SK-N-SH treated with all-trans-retinoic acid at 6 μM for 48 hours (cell line): ENCODE measurements at regions not wholly inside any gene's neighbourhood (a gene's known extent, or its start where the extent isn't known, plus 50 kb on each side); places are given as distances from the start of the nearest gene placed in this dataset.

Source experiments
- ATAC-seq: fragments of 200-7000 bp; cut with Tn5 transposase; 3 replicates; pipeline ENCODE4 v1.9.1; 2020; ENCODE audit warnings: mild to moderate bottlenecking, moderate library complexity
- ARNTL ChIP-seq: fragments of 450-650 bp; formaldehyde crosslinking; IDR thresholded peaks from 2 replicates; pipeline ENCODE4 v1.5.0; 2020; ENCODE audit warnings: low read depth, mild to moderate bottlenecking, moderate library complexity, borderline replicate concordance
- CSDC2 ChIP-seq: fragments of 250-450 bp; sonication (Bioruptor Pico); IDR thresholded peaks from 2 replicates; pipeline ENCODE4 v1.5.0; 2020; ENCODE audit warnings: mild to moderate bottlenecking, moderate library complexity
- ESRRG ChIP-seq: fragments of 250-450 bp; sonication (Bioruptor Pico); IDR thresholded peaks from 2 replicates; pipeline ENCODE4 v1.6.1; 2021; ENCODE audit warnings: mild to moderate bottlenecking
- OSR1 ChIP-seq: fragments of 250-450 bp; sonication (Bioruptor Pico); IDR thresholded peaks from 2 replicates; pipeline ENCODE4 v1.8.0; 2022; ENCODE audit warnings: moderate library complexity, mild to moderate bottlenecking, inconsistent platforms
- POU6F1 ChIP-seq: fragments of 250-450 bp; sonication (Bioruptor Pico); IDR thresholded peaks from 2 replicates; pipeline ENCODE4 v1.8.0; 2021; ENCODE audit warnings: low read depth, mild to moderate bottlenecking, moderate library complexity, borderline replicate concordance
- PPARA ChIP-seq: fragments of 250-450 bp; sonication (Bioruptor Pico); IDR thresholded peaks from 2 replicates; pipeline ENCODE4 v1.5.0; 2020; ENCODE audit warnings: mild to moderate bottlenecking, borderline replicate concordance
- RARB ChIP-seq: fragments of 250-450 bp; sonication (Bioruptor Pico); IDR thresholded peaks from 2 replicates; pipeline ENCODE4 v1.8.0; 2021; ENCODE audit warnings: mild to moderate bottlenecking, moderate library complexity
- SNAI2 ChIP-seq: fragments of 250-450 bp; sonication (Bioruptor Pico); IDR thresholded peaks from 2 replicates; pipeline ENCODE4 v1.5.0; 2020; ENCODE audit warnings: mild to moderate bottlenecking, moderate library complexity
- TCF4 ChIP-seq: fragments of 250-450 bp; sonication (Bioruptor Pico); IDR thresholded peaks from 2 replicates; pipeline ENCODE4 v1.8.0; 2021; ENCODE audit warnings: mild to moderate bottlenecking, moderate library complexity, borderline replicate concordance
- TOX ChIP-seq: fragments of 250-450 bp; sonication (Bioruptor Pico); IDR thresholded peaks from 2 replicates; pipeline ENCODE4 v1.8.0; 2021; ENCODE audit warnings: mild to moderate bottlenecking, moderate library complexity, borderline replicate concordance
- TSHZ2 ChIP-seq: fragments of 250-450 bp; sonication (Bioruptor Pico); IDR thresholded peaks from 2 replicates; pipeline ENCODE4 v1.5.0; 2020; ENCODE audit warnings: mild to moderate bottlenecking, moderate library complexity
- ZC3H10 ChIP-seq: fragments of 250-450 bp; sonication (Bioruptor Pico); IDR thresholded peaks from 2 replicates; pipeline ENCODE4 v1.5.1; 2021; ENCODE audit warnings: mild to moderate bottlenecking, moderate library complexity
- ZFP3 ChIP-seq: fragments of 250-450 bp; sonication (Bioruptor Pico); IDR thresholded peaks from 2 replicates; pipeline ENCODE4 v1.5.0; 2020; ENCODE audit warnings: mild to moderate bottlenecking, moderate library complexity
- ZFP30 ChIP-seq: fragments of 450-650 bp; formaldehyde crosslinking; IDR thresholded peaks from 2 replicates; pipeline ENCODE4 v1.5.0; 2022; ENCODE audit warnings: mild to moderate bottlenecking, moderate library complexity
- ZNF565 ChIP-seq: fragments of 450-650 bp; formaldehyde crosslinking; conservative IDR thresholded peaks from 2 replicates; pipeline ENCODE4 v1.5.0; 2020; ENCODE audit warnings: low read depth, mild to moderate bottlenecking, moderate library complexity
- ZNF70 ChIP-seq: fragments of 450-650 bp; formaldehyde crosslinking; IDR thresholded peaks from 2 replicates; pipeline ENCODE4 v1.5.0; 2020; ENCODE audit warnings: mild to moderate bottlenecking, moderate library complexity
- ZNF8 ChIP-seq: fragments of 450-650 bp; formaldehyde crosslinking; IDR thresholded peaks from 2 replicates; pipeline ENCODE4 v1.5.0; 2020; ENCODE audit warnings: mild to moderate bottlenecking, moderate library complexity
- TF ChIP-seq, protein P1 (sequence below): fragments of 250-450 bp; sonication (Bioruptor Pico); IDR thresholded peaks from 2 replicates; pipeline ENCODE4 v1.5.1; 2020; ENCODE audit warnings: low read depth, mild to moderate bottlenecking, moderate library complexity
- TF ChIP-seq, protein P2 (sequence below): fragments of 250-450 bp; sonication (Bioruptor Pico); IDR thresholded peaks from 2 replicates; pipeline ENCODE4 v1.8.0; 2020; ENCODE audit warnings: mild to moderate bottlenecking, moderate library complexity, borderline replicate concordance
- TF ChIP-seq, protein P3 (sequence below): fragments of 250-450 bp; sonication (Bioruptor Pico); IDR thresholded peaks from 2 replicates; pipeline ENCODE4 v1.5.1; 2021; ENCODE audit warnings: mild to moderate bottlenecking, moderate library complexity

DNA sequence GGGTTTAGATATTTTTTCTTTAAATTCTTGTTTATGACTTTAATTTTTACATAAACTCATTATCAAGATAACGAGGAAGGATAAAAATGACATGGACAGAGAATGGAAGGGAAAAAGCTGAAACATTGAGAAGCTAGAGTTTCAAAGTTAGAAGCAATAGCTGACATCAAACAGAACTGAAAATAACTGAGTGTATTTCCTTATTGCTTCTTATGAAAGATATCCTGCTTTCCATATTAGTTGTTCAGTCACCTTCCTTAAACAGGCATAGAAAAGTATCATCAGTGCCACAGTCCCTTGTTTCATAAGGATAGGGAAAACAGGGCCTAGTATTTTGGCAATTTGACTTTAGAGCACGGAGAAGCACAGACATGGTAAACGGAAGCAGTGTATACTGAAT, 460.5 kb upstream of the GHITM start:
- no peak for TF ChIP-seq ZNF70 (CRISPR knock-in tag)
- ATAC-seq = no peak

- TF ChIP-seq ZNF70 (CRISPR knock-in tag) (no peak), PPARA (CRISPR knock-in tag) (no peak), ZFP30 (CRISPR knock-in tag) (no peak), ZFP3 (no peak), ZC3H10 (CRISPR knock-in tag) (no peak), TCF4 (CRISPR knock-in tag) (no peak), ARNTL (CRISPR knock-in tag) (no peak), TSHZ2 (no peak), OSR1 (no peak), CSDC2 (CRISPR knock-in tag) (no peak), ZNF8 (CRISPR knock-in tag) (no peak), ESRRG (CRISPR knock-in tag) (no peak), TOX (no peak), POU6F1 (CRISPR knock-in tag) (no peak), SNAI2 (CRISPR knock-in tag) (no peak), RARB (CRISPR knock-in tag) (no peak)
- TF ChIP-seq, protein P1, sequence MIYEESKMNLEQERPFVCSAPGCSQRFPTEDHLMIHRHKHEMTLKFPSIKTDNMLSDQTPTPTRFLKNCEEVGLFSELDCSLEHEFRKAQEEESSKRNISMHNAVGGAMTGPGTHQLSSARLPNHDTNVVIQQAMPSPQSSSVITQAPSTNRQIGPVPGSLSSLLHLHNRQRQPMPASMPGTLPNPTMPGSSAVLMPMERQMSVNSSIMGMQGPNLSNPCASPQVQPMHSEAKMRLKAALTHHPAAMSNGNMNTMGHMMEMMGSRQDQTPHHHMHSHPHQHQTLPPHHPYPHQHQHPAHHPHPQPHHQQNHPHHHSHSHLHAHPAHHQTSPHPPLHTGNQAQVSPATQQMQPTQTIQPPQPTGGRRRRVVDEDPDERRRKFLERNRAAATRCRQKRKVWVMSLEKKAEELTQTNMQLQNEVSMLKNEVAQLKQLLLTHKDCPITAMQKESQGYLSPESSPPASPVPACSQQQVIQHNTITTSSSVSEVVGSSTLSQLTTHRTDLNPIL (CRISPR knock-in tag) = no peak
- TF ChIP-seq, protein P2, sequence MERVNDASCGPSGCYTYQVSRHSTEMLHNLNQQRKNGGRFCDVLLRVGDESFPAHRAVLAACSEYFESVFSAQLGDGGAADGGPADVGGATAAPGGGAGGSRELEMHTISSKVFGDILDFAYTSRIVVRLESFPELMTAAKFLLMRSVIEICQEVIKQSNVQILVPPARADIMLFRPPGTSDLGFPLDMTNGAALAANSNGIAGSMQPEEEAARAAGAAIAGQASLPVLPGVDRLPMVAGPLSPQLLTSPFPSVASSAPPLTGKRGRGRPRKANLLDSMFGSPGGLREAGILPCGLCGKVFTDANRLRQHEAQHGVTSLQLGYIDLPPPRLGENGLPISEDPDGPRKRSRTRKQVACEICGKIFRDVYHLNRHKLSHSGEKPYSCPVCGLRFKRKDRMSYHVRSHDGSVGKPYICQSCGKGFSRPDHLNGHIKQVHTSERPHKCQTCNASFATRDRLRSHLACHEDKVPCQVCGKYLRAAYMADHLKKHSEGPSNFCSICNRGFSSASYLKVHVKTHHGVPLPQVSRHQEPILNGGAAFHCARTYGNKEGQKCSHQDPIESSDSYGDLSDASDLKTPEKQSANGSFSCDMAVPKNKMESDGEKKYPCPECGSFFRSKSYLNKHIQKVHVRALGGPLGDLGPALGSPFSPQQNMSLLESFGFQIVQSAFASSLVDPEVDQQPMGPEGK = no peak
- TF ChIP-seq, protein P3, sequence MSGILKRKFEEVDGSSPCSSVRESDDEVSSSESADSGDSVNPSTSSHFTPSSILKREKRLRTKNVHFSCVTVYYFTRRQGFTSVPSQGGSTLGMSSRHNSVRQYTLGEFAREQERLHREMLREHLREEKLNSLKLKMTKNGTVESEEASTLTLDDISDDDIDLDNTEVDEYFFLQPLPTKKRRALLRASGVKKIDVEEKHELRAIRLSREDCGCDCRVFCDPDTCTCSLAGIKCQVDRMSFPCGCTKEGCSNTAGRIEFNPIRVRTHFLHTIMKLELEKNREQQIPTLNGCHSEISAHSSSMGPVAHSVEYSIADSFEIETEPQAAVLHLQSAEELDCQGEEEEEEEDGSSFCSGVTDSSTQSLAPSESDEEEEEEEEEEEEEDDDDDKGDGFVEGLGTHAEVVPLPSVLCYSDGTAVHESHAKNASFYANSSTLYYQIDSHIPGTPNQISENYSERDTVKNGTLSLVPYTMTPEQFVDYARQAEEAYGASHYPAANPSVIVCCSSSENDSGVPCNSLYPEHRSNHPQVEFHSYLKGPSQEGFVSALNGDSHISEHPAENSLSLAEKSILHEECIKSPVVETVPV (CRISPR knock-in tag) = no peak
- no peak for ATAC-seq
Observed at GRCh38 chr10:83680470-83680891, 458.8 kb upstream of the GHITM start.

- TF ChIP-seq ARNTL (CRISPR knock-in tag) = no peak
- TF ChIP-seq ZFP3 = no peak
- TF ChIP-seq ZNF565 (CRISPR knock-in tag) = no peak
- TF ChIP-seq PPARA (CRISPR knock-in tag) = no peak
- TF ChIP-seq ZFP30 (CRISPR knock-in tag) = no peak
- TF ChIP-seq, protein P3 (CRISPR knock-in tag) = no peak
- TF ChIP-seq CSDC2 (CRISPR knock-in tag) = no peak
- TF ChIP-seq ESRRG (CRISPR knock-in tag) = no peak
- TF ChIP-seq, protein P2 = no peak
- no peak for TF ChIP-seq SNAI2 (CRISPR knock-in tag)
- TF ChIP-seq, all 23 proteins: peak for 0
- ATAC-seq = no peak
Observed at GRCh38 chr10:83682414-83682813, 456.9 kb upstream of the GHITM start.
